GM23338 (cell line): ENCODE measurements at regions not wholly inside any gene's neighbourhood (a gene's known extent, or its start where the extent isn't known, plus 50 kb on each side); places are given as distances from the start of the nearest gene placed in this dataset.

Source experiments
- ATAC-seq: fragments of 200-7000 bp; cut with Tn5 transposase; 3 replicates; pipeline ENCODE4 v1.9.1; 2020
- DNase-seq: peaks from one replicate; pipeline ENCODE4 v3.0.0-alpha.2; 2015; ENCODE audit warnings: low spot score
- H2AFZ ChIP-seq: fragments of 200-600 bp; sonication (generic); 2 replicates; pipeline ENCODE4 v1.8.0; 2016; ENCODE audit warnings: antibody characterized with exemption, mild to moderate bottlenecking, moderate library complexity
- H3F3A ChIP-seq: fragments of 200-600 bp; sonication (generic); replicated peaks from 2 replicates; pipeline ENCODE4 v1.8.0; 2017; ENCODE audit warnings: antibody characterized with exemption, mixed run types, low read depth
- H3K27ac ChIP-seq: fragments of 200-600 bp; sonication (generic); 2 replicates; pipeline ENCODE4 v1.6.1; 2016; ENCODE audit warnings: low read depth
- H3K27me3 ChIP-seq: fragments of 200-600 bp; sonication (generic); 2 replicates; pipeline ENCODE4 v1.8.0; 2016; ENCODE audit warnings: mild to moderate bottlenecking, mixed run types, moderate library complexity; ENCODE audit not compliant: insufficient read depth
- H3K36me3 ChIP-seq: fragments of 200-600 bp; sonication (generic); 2 replicates; pipeline ENCODE4 v1.8.0; 2016; ENCODE audit warnings: mild to moderate bottlenecking; ENCODE audit not compliant: insufficient read depth
- H3K4me1 ChIP-seq: fragments of 200-600 bp; sonication (generic); 2 replicates; pipeline ENCODE4 v1.8.0; 2016; ENCODE audit warnings: mild to moderate bottlenecking, moderate library complexity; ENCODE audit not compliant: insufficient read depth
- H3K4me2 ChIP-seq: fragments of 200-600 bp; sonication (generic); 2 replicates; pipeline ENCODE4 v1.7.1; 2017; ENCODE audit warnings: mixed run types
- H3K4me3 ChIP-seq: fragments of 200-600 bp; sonication (generic); 2 replicates; pipeline ENCODE4 v1.6.1; 2016; ENCODE audit warnings: mixed run types
- H3K79me2 ChIP-seq: fragments of 200-600 bp; sonication (generic); replicated peaks from 2 replicates; pipeline ENCODE4 v1.8.0; 2017; ENCODE audit warnings: mild to moderate bottlenecking; ENCODE audit not compliant: insufficient read depth
- H3K9me2 ChIP-seq: fragments of 200-600 bp; sonication (generic); 2 replicates; pipeline ENCODE4 v1.8.0; 2017; ENCODE audit not compliant: insufficient read depth
- H4K20me1 ChIP-seq: fragments of 200-600 bp; sonication (generic); replicated peaks from 2 replicates; pipeline ENCODE4 v1.8.0; 2017; ENCODE audit warnings: mild to moderate bottlenecking; ENCODE audit not compliant: insufficient read depth
- H3K27ac Mint-ChIP-seq: 2 replicates; pipeline ENCODE4 v1.8.0; 2020; ENCODE audit warnings: inconsistent platforms, mild to moderate bottlenecking, moderate library complexity, mixed read lengths
- H3K27me3 Mint-ChIP-seq: 3 replicates; pipeline ENCODE4 v1.8.0; 2022; ENCODE audit warnings: low read depth, mild to moderate bottlenecking, moderate library complexity, mixed read lengths, inconsistent platforms; ENCODE audit not compliant: insufficient read depth, poor library complexity
- H3K36me3 Mint-ChIP-seq: 3 replicates; pipeline ENCODE4 v1.8.0; 2021; ENCODE audit warnings: low read depth, mild to moderate bottlenecking, inconsistent platforms, moderate library complexity, mixed read lengths
- H3K4me1 Mint-ChIP-seq: 3 replicates; pipeline ENCODE4 v1.8.0; 2020; ENCODE audit warnings: mild to moderate bottlenecking, inconsistent platforms, mixed read lengths
- H3K4me3 Mint-ChIP-seq: 3 replicates; pipeline ENCODE4 v1.8.0; 2021; ENCODE audit warnings: moderate library complexity, mild to moderate bottlenecking, inconsistent platforms, mixed read lengths
- H3K9me3 Mint-ChIP-seq: 3 replicates; pipeline ENCODE4 v1.8.0; 2020; ENCODE audit warnings: moderate library complexity, mild to moderate bottlenecking, inconsistent platforms, mixed read lengths
- CREB1 ChIP-seq: fragments of 250-450 bp; sonication (Bioruptor Pico); IDR thresholded peaks from 2 replicates; pipeline ENCODE4 v1.5.0; 2020; ENCODE audit warnings: low read depth, mild to moderate bottlenecking, moderate library complexity
- ETS1 ChIP-seq: IDR thresholded peaks from 2 replicates; pipeline ENCODE4 v1.6.1; 2016; ENCODE audit warnings: antibody characterized with exemption
- EZH2 ChIP-seq: fragments of 200-600 bp; sonication (generic); IDR thresholded peaks from one replicate; pipeline ENCODE4 v1.8.0; 2017; ENCODE audit warnings: antibody characterized with exemption, mild to moderate bottlenecking, low read depth; ENCODE audit not compliant: unreplicated experiment
- EZH2phosphoT487 ChIP-seq: fragments of 200-600 bp; sonication (generic); IDR thresholded peaks from one replicate; pipeline ENCODE4 v1.8.1; 2018; ENCODE audit warnings: antibody characterized with exemption; ENCODE audit not compliant: unreplicated experiment
- JUNB ChIP-seq: IDR thresholded peaks from one replicate; pipeline ENCODE4 v1.6.1; 2016; ENCODE audit warnings: antibody characterized with exemption; ENCODE audit not compliant: unreplicated experiment
- NANOG ChIP-seq: IDR thresholded peaks from 2 replicates; pipeline ENCODE4 v1.6.1; 2016; ENCODE audit warnings: antibody characterized with exemption, borderline replicate concordance
- POLR2AphosphoS5 ChIP-seq: IDR thresholded peaks from 2 replicates; pipeline ENCODE4 v1.6.1; 2016; ENCODE audit warnings: antibody characterized with exemption, low read depth
- REST ChIP-seq: IDR thresholded peaks from one replicate; pipeline ENCODE4 v1.6.1; 2018; ENCODE audit warnings: antibody characterized with exemption; ENCODE audit not compliant: unreplicated experiment
- STAT1 ChIP-seq: IDR thresholded peaks from one replicate; pipeline ENCODE4 v1.6.1; 2016; ENCODE audit warnings: antibody characterized with exemption; ENCODE audit not compliant: unreplicated experiment
- ZNF114 ChIP-seq: fragments of 250-450 bp; sonication (Bioruptor Pico); IDR thresholded peaks from 2 replicates; pipeline ENCODE4 v1.5.0; 2020; ENCODE audit warnings: mild to moderate bottlenecking, moderate library complexity
- ZNF331 ChIP-seq: fragments of 250-450 bp; sonication (Bioruptor Pico); IDR thresholded peaks from 2 replicates; pipeline ENCODE4 v1.5.0; 2020; ENCODE audit warnings: low read depth, mild to moderate bottlenecking, moderate library complexity
- TF ChIP-seq, protein P1 (sequence below), 2 experiments: fragments of 200-600 bp in 1 of 2; sonication (generic) in 1 of 2; conservative IDR thresholded peaks; 2 replicates each; pipeline versions ENCODE4 v1.5.1 to v1.6.1; 2016 to 2017; ENCODE audit warnings: antibody characterized with exemption in 2 of 2, low read depth in 2 of 2, mild to moderate bottlenecking in 2 of 2, moderate library complexity in 1 of 2

GRCh38 chr1:4108331-4108730 is 208.3 kb upstream of the C1orf174 start (continued):
- TF ChIP-seq, protein P1, sequence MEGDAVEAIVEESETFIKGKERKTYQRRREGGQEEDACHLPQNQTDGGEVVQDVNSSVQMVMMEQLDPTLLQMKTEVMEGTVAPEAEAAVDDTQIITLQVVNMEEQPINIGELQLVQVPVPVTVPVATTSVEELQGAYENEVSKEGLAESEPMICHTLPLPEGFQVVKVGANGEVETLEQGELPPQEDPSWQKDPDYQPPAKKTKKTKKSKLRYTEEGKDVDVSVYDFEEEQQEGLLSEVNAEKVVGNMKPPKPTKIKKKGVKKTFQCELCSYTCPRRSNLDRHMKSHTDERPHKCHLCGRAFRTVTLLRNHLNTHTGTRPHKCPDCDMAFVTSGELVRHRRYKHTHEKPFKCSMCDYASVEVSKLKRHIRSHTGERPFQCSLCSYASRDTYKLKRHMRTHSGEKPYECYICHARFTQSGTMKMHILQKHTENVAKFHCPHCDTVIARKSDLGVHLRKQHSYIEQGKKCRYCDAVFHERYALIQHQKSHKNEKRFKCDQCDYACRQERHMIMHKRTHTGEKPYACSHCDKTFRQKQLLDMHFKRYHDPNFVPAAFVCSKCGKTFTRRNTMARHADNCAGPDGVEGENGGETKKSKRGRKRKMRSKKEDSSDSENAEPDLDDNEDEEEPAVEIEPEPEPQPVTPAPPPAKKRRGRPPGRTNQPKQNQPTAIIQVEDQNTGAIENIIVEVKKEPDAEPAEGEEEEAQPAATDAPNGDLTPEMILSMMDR (conservative IDR thresholded peaks at IDR 0.05; ENCODE audit: low read depth in 2 of 2) = no peak
- TF ChIP-seq ETS1 (no peak), CREB1 (CRISPR knock-in tag) (no peak), ZNF114 (no peak), POLR2AphosphoS5 (no peak), EZH2phosphoT487 (no peak), EZH2 (no peak)

GRCh38 chr1:4108758-4109627 is 208.9 kb upstream of the C1orf174 start:
- Mint-ChIP-seq H3K27me3 (peaks cover 7% of the 10 kb centered on the region), H3K9me3 (peaks cover 81% of the 10 kb centered on the region), H3K27ac (no peak overlapping the region), H3K36me3 (peaks cover 23% of the 10 kb centered on the region), H3K4me1 (no peaks in the 10 kb centered on the region), H3K4me3 (no peak overlapping the region)
- H2AFZ ChIP-seq = no peak overlapping the region
- no peaks in the 10 kb centered on the region for H3K79me2 ChIP-seq
- H3K36me3 ChIP-seq = no peaks in the 10 kb centered on the region
- DNase-seq = no peak
- H3K4me2 ChIP-seq = no peak overlapping the region
- no peaks in the 10 kb centered on the region for H3F3A ChIP-seq
- H3K27me3 ChIP-seq = no peaks in the 10 kb centered on the region
- H3K27ac ChIP-seq = no peak overlapping the region
- no peaks in the 10 kb centered on the region for H3K4me1 ChIP-seq
- ATAC-seq = no peak
- H3K9me2 ChIP-seq = no peaks in the 10 kb centered on the region
- H4K20me1 ChIP-seq = no peaks in the 10 kb centered on the region
- no peak overlapping the region for H3K4me3 ChIP-seq
- TF ChIP-seq STAT1 (no peak), REST (no peak), JUNB (no peak), NANOG (no peak), CREB1 (CRISPR knock-in tag) (no peak), ZNF331 (no peak)
- TF ChIP-seq, protein P1 (conservative IDR thresholded peaks at IDR 0.05; ENCODE audit: low read depth in 2 of 2) = no peak
